ENCODE measurements at regions not wholly inside any gene's neighbourhood (a gene's known extent, or its start where the extent isn't known, plus 50 kb on each side); places are given as distances from the start of the nearest gene placed in this dataset.

- no peak for DNase-seq
- Histone ChIP-seq H3K9me3 (no peaks in the 10 kb centered on the region), H3K4me1 (peaks cover 16% of the 10 kb centered on the region), H3K27ac (peak overlapping the region in 1 of 2 donors; percentile 21), H3K36me3 (ENCODE audit: low read depth, missing control alignments) (no peaks in the 10 kb centered on the region), H3K4me3 (no peak overlapping the region), H3K27me3 (no peaks in the 10 kb centered on the region)
- intact Hi-C loops (cut with DNase I; ENCODE audit: low total_unique reads) = no loop called here
- WGBS, 2 donors = 58 to 60% methylated on average over 3 of the region's 3 CpGs
- TF ChIP-seq CTCF (IDR thresholded peaks at IDR 0.05) = no peak
- no peak for TF ChIP-seq POLR2A (IDR thresholded peaks at IDR 0.05)
These were observed 269.8 kb downstream of the TNS1 start for GRCh38 chr2:217732992-217733391.

GRCh38 chr2:217731805-217732204 is 271.0 kb downstream of the TNS1 start:
- H3K4me1 ChIP-seq = peaks cover 10% of the 10 kb centered on the region
- H3K4me3 ChIP-seq = no peak overlapping the region
- no peaks in the 10 kb centered on the region for H3K27me3 ChIP-seq
- no peak for TF ChIP-seq CTCF (IDR thresholded peaks at IDR 0.05)
- TF ChIP-seq POLR2A (IDR thresholded peaks at IDR 0.05) = no peak
- WGBS, 2 donors = 86 to 88% methylated on average over 2 of the region's 2 CpGs
- no peak overlapping the region for H3K27ac ChIP-seq
- no peak for DNase-seq
- intact Hi-C loops (cut with DNase I; ENCODE audit: low total_unique reads) = no loop called here
- no peaks in the 10 kb centered on the region for H3K36me3 ChIP-seq (ENCODE audit: low read depth, missing control alignments)
- no peaks in the 10 kb centered on the region for H3K9me3 ChIP-seq

GRCh38 chr2:217729421-217730053 is 273.3 kb downstream of the TNS1 start:
- Histone ChIP-seq H3K9me3 (no peaks in the 10 kb centered on the region), H3K4me1 (peaks cover 6% of the 10 kb centered on the region), H3K27me3 (no peaks in the 10 kb centered on the region), H3K27ac (no peak overlapping the region), H3K36me3 (ENCODE audit: low read depth, missing control alignments) (no peaks in the 10 kb centered on the region), H3K4me3 (no peak overlapping the region)
- WGBS, 2 donors = 55 to 59% methylated on average over 5 of the region's 5 CpGs
- intact Hi-C loops (cut with DNase I; ENCODE audit: low total_unique reads) = no loop called here
- no peak for TF ChIP-seq POLR2A (IDR thresholded peaks at IDR 0.05)
- no peak for TF ChIP-seq CTCF (IDR thresholded peaks at IDR 0.05)
- peak; percentile 40 for DNase-seq

GRCh38 chr2:217727801-217728200 is 275.0 kb downstream of the TNS1 start:
- intact Hi-C loops (cut with DNase I; ENCODE audit: low total_unique reads) = no loop called here
- DNase-seq = no peak
- TF ChIP-seq CTCF (IDR thresholded peaks at IDR 0.05) (no peak), POLR2A (IDR thresholded peaks at IDR 0.05) (no peak)
- H3K4me1 ChIP-seq = no peaks in the 10 kb centered on the region
- no peaks in the 10 kb centered on the region for H3K27me3 ChIP-seq
- H3K9me3 ChIP-seq = no peaks in the 10 kb centered on the region
- no peak overlapping the region for H3K4me3 ChIP-seq
- no peak overlapping the region for H3K27ac ChIP-seq
- 88 to 89% methylated on average over 7 of the region's 7 CpGs for WGBS, 2 donors
- H3K36me3 ChIP-seq (ENCODE audit: low read depth, missing control alignments) = no peaks in the 10 kb centered on the region

- 87 to 100% methylated on average over 3 to 4 of the region's 4 CpGs for WGBS, 2 donors
These were observed 277.4 kb downstream of the TNS1 start for GRCh38 chr2:217725409-217725808.

More at GRCh38 chr2:217725409-217725808, 277.4 kb downstream of the TNS1 start:
- intact Hi-C loops (cut with DNase I; ENCODE audit: low total_unique reads) = no loop called here
- no peak overlapping the region for H3K4me3 ChIP-seq
- no peaks in the 10 kb centered on the region for H3K9me3 ChIP-seq
- TF ChIP-seq POLR2A (IDR thresholded peaks at IDR 0.05) (no peak), CTCF (IDR thresholded peaks at IDR 0.05) (no peak)
- H3K27ac ChIP-seq = no peak overlapping the region
- H3K27me3 ChIP-seq = no peaks in the 10 kb centered on the region
- no peaks in the 10 kb centered on the region for H3K4me1 ChIP-seq
- no peaks in the 10 kb centered on the region for H3K36me3 ChIP-seq (ENCODE audit: low read depth, missing control alignments)
- no peak for DNase-seq

Measured in testis (tissue), 2 donors.